NCI-H345 (cell line): ENCODE measurements at regions not wholly inside any gene's neighbourhood (a gene's known extent, or its start where the extent isn't known, plus 50 kb on each side); places are given as distances from the start of the nearest gene placed in this dataset.

ENCODE experiments used
- DNase-seq: peaks from one replicate; lab custom pipeline; 2025; lab: John Stamatoyannopoulos, UW

DNA sequence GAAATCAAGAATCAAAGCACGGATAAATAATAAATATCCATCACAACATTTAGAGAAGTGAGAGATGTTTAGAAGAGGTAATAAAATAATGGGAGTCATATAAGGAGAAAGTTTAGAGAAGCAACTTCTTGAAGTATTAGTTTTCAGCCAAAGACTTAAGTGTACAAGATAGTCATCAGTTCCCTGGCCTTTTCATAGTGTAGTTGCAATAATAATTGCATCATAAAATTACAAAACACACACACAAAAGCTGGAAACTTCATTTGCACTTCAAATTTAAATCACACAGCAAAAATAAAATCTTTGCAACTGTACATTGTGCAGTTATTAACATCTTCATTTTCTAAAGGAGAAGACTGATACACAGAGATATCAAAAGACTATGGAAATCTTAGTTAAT, 319.1 kb upstream of the RGMB start:
- DNase-seq, result no peak

DNA sequence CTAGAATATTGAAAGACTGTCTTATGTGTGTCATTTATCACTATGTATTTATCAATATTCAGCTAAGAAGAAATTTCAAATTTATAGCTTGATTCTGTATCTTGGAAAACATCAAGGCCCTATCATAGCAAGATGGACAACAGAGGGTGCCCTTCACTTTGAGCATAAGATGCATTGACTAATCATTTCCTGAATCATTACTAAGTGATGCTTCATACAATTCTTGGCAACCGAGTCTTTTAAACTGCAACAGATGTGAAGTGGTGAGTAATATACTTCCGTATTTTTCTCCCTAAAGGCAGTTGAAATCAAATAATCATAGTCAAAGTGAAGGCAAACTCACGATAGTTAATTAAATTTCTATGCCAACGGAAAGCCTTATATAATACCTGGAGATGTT, 318.6 kb upstream of the RGMB start:
- DNase-seq, result no peak

DNA sequence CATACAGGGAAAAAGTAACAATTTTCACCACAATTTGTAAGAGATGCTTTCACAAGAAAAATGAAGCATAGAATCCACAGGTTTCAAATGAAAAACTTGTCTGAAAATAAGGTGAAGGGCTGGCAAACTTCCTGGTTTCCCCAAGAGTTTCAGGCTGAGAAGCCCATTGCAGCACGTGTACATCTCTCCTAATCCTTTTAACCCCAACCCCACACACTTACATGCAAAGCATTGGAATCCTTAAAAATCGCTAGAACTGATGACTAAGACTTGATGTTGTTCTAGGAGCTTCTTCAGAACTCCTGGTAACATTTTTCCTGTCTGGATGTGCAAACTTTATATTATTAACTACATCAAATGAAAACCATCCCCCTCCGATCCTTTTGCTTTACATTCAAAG, 317.8 kb upstream of the RGMB start:
- DNase-seq, result no peak

DNA sequence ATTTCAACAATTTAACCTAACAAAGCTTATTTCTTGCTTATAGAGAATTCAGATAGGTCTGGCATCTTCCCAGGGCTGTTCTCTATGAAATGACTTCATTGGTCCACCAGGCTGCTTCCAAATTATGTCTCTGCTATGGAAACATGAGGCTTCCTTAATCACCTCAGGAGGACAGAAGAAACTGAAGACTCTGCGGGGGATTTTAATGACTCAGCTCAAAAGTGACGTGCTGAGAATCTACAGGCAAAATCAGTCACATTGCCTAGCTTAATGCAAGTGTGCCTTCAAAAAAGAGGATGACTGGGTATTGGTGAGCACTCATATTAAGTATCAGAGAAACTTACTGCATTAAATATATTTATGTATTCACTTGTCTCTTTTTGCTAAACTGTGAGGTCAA, 315.5 kb upstream of the RGMB start:
- DNase-seq, result no peak

DNA sequence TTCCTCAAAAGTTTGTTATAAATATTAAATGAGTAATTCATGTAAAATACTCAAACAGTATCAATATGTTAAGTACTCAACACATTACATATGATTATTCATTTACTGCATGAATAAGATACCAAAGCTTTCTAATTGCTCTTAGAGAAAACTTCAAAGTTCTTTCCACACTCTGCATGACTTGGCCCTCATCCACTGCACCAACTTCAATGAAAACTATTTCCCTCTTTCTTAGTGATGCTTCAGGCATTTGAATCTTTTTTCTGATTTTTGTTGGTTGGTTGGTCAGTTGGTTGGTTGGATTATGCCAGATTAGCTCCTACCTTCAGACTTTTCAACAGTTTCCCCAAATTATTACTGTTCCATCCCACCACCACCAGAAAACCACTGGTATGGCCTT, 314.7 kb upstream of the RGMB start:
- DNase-seq, result no peak

DNA sequence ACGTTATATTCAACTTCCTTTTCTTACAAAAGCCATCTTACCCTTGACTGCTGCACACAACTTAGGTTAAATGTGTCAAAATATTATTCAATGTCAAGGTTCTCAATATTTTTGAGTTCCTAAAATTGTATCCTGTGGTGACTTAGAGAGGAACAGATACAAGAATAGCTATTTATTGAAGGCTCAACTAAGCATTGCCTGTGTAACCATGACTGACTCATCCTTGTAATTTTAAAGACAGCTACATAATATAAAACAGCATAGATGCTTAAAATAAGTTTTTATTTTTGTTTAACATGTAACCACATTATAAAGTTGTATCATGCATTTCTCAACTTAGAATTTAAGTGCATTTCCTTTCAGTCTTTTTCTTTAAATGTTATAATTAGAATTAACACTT, 312.9 kb upstream of the RGMB start:
- DNase-seq, result no peak

DNA sequence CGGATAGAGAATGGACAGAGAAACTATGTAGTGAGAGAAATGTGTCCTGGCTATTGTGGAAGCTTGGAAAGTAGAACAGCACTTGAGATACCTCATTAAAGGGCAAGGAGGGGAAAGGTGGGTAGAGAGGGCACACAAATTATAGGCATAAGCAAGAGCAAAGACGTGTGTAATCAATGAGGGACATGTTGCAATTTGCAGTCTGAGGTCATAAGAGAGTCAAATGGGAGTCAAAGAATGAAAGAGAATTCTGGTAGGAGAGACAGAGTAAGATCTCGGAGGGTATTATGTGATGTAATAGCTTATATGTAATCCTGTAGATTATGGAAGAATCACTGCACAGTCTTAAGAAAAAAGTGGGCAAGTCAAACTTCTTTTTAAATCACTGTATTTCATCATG, 312.0 kb upstream of the RGMB start:
- no peak for DNase-seq

DNA sequence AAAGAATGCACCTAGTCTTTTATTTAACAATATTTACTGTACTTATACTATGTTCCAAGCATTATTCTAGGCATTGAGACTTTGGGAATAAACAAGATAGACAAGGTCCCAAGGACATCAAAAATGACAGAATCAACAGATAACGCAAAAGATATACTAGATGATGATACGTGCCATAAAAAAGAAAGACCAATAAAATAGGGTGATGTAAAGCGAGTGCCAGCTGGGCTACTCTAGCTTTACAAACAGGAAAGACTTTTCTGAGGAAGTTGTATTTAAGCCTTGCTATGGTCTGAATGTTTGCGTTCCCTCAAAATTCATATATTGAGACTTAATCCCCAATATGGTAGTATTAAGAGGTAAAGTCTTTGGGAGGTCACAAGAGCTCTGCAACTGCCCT, 310.2 kb upstream of the RGMB start:
- DNase-seq, result no peak

DNA sequence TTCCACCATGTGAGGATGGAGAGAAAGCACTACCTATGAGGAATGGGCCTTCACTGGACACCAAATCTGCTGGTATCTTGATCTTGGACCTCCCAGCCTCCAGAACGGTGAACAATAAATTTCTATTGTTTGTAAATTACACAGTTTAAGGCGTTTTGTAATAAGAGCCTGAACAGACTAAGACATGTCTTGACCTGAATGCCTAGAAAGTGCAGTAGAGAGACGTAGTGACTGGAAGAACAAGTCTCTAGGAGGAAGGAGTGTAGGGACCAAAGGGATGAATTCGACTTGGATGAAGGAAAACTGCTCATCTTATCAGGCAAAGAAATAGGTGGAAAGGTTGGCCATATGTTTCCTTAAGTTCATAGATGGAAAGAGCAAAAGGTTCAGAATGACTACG, 309.8 kb upstream of the RGMB start:
- no peak for DNase-seq

DNA sequence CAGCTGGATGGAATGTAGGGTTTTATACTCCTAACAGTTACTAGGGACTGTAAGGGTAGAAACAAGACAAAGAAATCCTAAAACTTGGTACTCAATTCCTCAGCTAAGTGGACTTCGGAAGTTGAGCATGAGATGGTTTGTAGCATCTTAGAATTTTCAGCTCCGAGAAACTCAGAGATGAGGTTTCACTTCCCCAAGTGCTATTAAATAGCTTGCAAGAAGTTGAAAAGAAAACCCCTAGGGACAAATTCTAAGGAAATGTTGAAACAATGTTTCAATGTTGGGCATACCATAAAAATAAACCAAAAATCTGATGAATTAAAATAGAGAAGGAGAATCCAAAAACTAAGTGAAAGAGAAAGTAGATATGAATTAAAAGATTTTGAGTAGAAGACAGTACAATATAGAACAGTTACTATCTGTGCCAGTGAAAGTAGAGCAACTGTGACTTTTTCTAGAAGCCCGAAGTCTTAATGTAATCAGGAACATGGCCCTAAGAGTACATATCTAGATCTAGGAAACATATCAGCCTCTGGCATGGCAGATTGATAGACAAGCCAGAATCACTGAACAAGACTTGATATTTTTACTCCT, 308.6 kb upstream of the RGMB start:
- DNase-seq, result no peak

DNA sequence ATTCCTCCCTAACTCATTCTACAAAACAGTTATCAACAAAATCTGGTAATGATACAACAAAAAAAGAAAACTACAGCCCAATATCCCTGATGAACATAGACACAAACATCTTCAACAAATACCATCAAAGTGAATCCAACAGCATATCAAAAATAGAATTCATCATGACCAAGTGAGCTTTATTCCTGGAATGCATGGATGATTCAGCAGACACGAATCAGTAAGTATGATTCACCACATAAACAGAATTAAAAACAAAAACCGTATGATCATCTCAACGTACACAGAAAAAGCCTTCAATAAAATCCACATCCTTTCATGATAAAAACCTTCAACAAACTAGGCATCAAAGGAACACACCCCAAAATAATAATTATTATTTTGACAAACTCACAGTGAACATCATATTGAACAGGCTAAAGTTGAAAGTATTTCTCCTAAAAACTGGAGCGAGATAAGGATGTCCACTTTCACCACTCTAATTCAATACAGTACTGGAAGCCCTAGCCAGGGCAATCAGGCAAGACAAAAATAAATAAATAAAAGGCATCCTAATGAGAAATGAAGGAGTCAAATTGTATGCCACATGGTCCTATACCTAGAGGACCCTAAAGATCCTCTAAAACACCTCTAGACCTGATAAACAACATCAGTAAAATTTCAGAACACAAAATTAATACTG, 305.1 kb upstream of the RGMB start:
- no peak for DNase-seq

DNA sequence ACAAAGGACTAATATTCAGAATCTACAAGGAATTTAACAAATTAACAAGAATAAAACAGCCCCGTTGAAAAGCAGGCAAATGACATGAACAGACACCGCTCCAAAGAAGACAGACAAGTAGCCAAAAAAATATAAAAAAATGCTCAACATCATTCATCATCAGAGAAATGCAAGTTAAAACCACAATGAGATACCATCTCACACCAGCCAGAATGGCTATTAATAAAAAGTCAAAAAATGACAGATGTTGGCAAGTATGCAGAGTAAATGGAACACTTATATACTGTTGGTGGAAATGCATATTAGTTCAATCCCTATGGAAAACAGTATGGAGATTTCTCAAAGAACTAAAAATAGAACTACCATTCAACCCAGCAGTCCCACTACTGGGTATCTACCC, 302.7 kb upstream of the RGMB start:
- no peak for DNase-seq

DNA sequence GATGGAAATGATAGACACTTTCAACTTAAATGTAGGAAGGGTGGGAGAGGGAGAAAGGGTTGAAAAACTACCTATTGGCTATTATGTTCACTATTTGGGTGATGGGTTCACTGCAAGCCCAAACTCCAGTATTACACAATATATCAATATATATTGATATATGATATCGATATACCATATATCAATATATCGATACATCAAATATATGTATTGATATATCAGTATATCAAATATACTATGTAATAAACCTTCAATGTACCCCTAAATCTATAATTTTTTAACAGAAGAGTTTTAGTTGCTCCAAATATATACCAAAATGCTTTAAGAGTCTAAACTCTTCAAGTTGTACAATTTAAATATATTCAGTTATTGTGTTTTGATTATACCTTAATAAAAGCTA, 302.0 kb upstream of the RGMB start:
- DNase-seq, result no peak

DNA sequence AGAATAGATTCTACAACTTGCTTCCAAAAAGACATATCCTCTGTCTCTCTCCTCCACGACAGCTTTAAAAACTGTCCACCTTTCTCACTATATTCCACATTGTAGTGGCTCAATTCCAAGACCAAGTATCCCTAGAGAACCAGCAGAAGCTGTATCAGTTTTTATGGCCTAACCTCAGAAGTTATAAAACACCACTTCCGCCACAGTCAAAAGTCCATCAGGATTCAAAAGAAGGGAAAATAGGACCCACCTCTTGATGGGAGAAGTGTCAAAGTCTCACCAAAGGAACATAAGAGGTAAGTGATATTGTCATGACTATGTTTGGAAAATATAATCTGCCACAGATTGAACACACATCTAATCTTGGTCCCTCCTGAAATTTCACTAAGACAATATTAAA, 299.2 kb upstream of the RGMB start:
- no peak for DNase-seq

DNA sequence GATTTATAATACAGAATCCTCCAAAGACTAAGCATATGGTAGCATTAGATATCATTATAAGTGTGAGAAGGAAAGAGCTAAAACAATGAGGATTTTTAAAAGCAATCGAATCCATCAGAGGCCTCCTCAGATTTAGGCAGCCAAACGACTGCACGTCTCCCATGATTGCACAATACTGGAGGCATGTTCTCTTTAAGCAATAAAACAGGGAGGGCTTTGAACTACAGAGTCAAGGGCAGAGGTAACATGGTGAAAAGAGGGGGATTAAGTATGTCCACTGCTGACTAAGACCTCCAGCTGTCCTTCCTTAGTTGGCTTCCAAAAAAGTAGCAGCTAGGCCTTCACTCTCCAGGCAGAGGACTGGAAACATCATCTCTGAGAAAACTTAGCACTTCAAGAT, 298.7 kb upstream of the RGMB start:
- no peak for DNase-seq

DNA sequence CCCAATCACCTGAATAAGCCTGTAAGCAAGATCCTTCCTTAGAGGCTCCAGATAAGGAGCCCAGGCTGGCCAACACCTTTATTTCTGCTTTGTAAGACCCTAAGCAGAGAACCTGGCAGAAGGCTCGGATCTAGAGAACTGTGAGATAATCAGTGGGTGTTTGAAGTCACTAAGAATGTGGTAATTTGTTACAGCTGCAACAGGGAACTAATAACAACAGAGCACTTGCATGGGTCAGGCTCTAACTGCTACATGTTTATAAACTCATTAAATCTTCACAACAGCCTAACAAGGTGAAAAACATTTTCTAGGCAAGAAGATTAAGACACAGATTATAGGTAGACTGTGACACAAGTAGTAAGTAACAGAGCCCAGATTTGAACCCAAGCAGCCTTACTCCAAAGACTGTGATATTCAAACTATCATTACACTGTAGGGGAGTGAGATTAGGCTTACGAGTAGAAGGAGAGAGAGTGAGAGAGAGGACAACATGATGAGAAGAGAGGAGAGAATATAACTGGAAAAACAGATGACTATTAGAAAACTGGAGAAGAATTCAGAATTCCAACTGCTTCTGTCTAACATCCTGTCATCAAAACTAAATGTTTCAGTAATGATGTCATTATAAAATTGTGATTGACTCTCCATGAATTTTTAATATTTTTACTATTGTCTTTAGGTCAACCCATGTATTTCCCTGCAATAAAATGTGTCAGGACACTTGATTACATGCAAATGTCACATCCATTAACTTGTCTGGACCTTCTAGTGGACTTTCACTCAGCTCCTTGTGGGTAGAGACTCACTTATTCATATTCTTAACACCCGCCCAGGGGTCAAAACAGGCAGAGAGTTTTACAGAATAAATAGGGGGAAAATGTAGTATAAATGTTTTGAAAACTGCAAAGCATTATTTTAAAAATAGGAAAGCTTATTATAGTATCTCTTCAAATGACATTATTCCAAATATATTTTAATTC, 290.9 kb upstream of the RGMB start:
- no peak for DNase-seq

DNA sequence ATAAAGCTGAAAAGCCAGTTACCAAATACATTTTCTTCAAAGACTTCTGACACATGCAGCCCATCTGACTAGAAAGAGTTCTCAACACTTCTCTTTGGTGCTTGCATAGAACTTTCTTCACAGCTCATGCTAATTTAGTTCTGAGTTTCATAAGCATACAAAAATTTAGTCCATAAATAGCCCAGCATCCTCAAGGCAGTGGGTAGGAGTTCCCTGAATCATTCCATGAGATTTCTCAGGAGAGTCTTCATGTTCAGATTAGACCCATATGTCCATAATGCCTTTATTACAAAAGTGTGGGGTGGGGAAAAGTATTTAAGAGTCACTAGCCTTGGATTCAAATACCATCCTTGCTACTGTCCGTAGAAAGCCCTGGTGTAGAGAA, 290.2 kb upstream of the RGMB start:
- DNase-seq, result no peak

DNA sequence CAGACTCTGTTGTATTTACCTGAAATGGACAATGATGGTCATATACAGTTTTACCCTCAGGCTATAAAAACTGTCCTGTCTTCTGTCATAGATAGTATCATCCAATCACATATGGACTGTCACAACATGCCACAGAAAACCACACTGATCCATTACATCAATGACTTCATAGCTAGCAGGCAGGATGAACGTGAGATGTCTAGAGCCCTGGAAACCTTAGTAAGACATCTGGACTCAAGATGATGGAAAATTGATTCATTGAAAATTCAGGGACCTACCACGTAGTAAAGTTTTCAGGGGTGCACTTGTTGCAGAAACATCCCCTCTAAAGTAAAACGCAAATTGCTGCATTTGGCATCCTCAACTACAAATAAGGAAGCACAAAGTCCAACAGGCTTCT, 284.4 kb upstream of the RGMB start:
- DNase-seq, result no peak

DNA sequence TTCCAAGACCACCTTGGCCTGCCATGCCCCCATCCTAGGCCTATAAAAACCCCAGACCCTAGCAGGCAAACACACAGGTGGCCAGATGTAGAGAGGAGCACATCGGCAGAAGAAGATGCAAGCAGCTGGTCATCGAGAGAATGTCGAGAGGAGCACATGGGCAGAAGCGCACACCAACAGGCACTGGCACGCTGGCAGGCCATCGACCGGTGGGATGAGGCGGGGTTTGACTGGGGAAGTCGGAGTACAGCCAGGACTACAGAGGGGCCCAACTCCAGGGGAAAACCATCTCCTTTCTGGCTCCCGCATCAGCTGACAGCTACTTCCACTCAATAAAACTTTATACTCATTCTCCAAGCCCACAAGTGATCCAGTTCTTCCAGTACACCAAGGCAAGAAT, 283.1 kb upstream of the RGMB start:
- DNase-seq, result no peak

DNA sequence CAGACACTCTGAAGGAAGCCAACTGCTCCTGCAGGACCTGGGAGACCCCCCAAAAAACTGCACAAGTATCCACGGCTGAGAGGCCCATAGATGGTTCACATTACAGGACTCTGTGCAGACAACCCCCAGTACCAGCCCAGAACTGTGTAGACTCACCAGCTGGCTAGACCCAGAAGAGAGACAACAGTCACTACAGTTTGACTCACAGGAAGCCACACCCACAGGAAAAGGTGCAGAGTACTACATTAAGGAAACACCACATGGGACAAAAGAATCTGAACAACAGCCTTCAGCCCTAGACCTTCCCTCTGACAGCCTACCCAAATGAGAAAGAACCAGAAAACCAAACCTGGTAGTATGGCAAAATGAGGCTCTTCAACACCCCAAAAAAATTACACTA, 281.2 kb upstream of the RGMB start:
- no peak for DNase-seq

DNA sequence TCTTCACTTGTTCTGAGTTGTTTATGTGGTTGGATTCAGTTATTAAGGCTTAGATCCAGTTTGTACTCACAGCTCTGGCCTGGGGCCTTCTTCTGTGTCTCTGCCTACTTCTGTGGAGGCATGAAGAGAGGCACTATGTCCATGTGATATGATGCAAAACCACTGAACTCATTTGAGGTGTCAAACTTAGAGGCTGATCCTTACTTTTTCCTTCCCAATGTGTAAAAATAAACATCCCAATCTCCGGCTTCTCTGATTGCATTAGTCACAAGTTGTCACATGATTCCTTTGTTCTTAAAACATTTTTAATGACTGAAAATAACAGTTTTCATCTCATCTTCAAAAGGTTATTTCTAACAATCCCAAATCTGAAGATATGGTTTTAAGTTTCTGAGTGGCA, 276.0 kb upstream of the RGMB start:
- no peak for DNase-seq

DNA sequence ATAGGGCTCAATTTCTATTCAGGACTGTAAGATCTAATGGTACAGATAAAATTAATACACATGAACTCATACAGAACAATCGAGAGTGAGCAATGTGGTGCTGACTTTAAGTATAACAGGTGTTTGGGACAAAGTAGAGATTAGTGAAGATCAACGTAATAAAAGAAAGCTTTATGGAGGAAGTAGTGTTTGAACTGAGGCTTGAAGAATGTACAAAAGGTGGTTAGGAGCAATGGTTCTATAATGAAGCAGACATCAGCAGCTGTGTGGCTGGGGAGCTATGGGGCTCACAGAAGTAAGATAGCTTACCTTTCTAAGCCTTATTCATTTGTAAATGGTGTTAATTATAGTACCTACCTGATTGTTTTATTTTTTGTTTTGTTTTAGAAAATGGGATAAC, 275.4 kb upstream of the RGMB start:
- no peak for DNase-seq

DNA sequence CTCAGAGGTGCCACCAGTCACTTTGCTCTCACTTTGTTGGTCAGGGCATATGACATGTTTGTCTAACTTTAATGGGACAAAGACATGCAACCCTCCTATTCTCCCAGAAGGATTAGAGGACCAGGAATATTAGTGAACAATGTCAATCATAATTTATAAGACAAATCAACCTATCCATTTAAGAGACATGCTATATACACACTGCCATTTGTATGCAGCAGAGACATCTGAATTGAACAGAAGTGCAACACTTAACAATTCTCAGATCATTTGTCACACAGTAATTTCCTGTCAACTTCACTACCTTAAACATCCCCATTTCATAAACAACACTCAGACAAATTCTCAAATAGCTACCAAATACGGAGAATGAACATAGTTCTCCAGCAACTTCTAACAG, 273.6 kb upstream of the RGMB start:
- DNase-seq, result no peak
